ENCODE measurements at regions not wholly inside any gene's neighbourhood (a gene's known extent, or its start where the extent isn't known, plus 50 kb on each side); places are given as distances from the start of the nearest gene placed in this dataset.
"Not testable (repeated sequence)": the region's sequence is repeated elsewhere in the genome, so short reads cannot be mapped to it uniquely, and the experiment has no call there.

DNA sequence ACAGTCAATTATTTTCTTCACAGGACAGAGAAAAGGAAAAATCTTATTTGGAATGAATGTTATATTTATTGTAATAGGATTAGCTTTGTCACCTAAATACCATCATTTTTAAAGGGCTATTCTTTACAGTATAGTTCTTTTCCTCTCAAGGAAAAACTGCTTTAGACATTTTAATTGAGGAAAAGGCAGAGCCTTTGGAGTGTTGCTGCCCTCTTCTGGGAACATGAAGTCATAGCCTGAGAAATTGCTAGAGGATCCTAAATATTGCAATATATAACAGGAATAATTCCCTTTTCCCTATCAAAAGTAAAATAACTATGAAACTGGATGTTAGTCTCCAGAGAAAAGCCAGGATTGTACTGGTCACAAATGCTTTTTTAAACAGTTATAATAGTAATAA lies 81.8 kb upstream of the NOTCH2NLA start:
- H3K36me3 ChIP-seq (ENCODE audit: control insufficient read depth in 1 of 2, insufficient read depth in 2 of 2, low read length in 1 of 2); H3K9me3 ChIP-seq (ENCODE audit: control insufficient read depth, low read length); H3K4me3 ChIP-seq (ENCODE audit: low read length in 2 of 2); DNase-seq; H3K4me1 ChIP-seq (ENCODE audit: control insufficient read depth in 1 of 2, insufficient read depth in 2 of 2, low read length in 2 of 2); intact Hi-C loops (cut with DNase I); H3K27me3 ChIP-seq (ENCODE audit: control insufficient read depth in 1 of 2, insufficient read depth in 2 of 2, low read length in 1 of 2); H3K27ac ChIP-seq (ENCODE audit: low read depth in 1 of 2, low read length in 2 of 2): not testable (repeated sequence)
- peak; percentile 80 for ATAC-seq (ENCODE audit: low FRiP score)

DNA sequence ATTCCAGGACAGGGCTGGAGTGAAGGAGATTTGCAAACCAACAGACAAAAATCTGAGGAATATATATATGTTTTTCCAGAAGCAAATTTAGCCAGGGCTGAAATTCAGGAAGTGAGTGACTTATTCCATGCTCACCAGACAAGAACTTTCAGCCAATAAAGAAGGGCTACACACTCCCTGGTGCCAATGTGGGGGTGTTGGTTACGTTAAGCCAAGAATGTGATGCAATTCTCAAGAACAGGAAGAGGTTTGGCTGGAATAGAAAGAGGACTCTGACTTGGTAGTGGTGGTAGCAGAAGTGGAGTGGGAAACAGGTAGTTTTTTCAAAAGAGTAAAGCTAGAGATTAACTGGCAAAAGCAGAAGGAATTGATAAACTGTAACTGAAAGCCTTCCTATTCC lies 80.6 kb upstream of the NOTCH2NLA start:
- no CpG with 5 or more reads among the region's 1 CpG for WGBS, 2 donors
- H3K4me3 ChIP-seq (ENCODE audit: low read length in 2 of 2); intact Hi-C loops (cut with DNase I); H3K4me1 ChIP-seq (ENCODE audit: control insufficient read depth in 1 of 2, insufficient read depth in 2 of 2, low read length in 2 of 2); H3K27me3 ChIP-seq (ENCODE audit: control insufficient read depth in 1 of 2, insufficient read depth in 2 of 2, low read length in 1 of 2); H3K9me3 ChIP-seq (ENCODE audit: control insufficient read depth, low read length); H3K36me3 ChIP-seq (ENCODE audit: control insufficient read depth in 1 of 2, insufficient read depth in 2 of 2, low read length in 1 of 2); H3K27ac ChIP-seq (ENCODE audit: low read depth in 1 of 2, low read length in 2 of 2); DNase-seq: not testable (repeated sequence)
- peak; percentile 88 for ATAC-seq (ENCODE audit: low FRiP score)

DNA sequence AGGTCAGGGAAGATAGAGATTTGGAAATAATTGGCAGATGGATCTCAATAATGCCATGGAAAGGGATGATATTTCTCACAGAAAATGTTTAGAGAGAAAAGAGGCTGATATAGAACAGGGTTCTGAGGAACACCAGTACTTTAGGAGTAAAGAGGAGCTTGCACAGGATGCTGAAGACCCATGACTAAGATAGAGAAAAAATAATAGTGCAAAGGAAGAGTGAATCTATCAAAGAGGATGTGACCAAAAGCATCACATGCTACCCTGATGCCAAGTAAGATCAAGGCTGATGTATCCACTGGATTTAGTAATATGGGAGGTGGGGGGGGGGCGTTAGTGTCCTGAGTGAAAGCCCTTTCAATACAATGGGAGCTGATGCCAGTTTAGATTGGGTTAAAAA lies 80.1 kb upstream of the NOTCH2NLA start:
- no CpG with 5 or more reads among the region's 1 CpG for WGBS, 2 donors

DNA sequence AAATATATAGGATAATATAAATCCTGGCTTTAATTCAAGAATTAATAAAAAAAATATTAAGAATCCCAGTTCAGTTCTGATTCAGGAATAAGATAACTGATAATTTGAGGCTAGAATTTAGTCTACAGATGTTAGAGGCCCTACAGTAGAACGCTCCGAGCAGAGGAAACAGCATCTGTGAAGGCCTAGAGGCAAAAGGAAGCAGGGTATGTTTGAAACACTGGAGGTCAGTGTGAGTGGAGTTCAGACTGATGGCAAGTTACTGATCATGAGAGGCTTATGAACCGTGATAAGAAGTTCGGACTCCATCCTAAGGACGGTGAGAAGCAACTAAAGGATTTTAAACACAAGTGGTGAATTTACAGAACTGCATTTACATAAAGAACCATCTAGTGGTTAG lies 79.3 kb upstream of the NOTCH2NLA start:
- H3K36me3 ChIP-seq (ENCODE audit: control insufficient read depth in 1 of 2, insufficient read depth in 2 of 2, low read length in 1 of 2); H3K9me3 ChIP-seq (ENCODE audit: control insufficient read depth, low read length); DNase-seq; H3K4me3 ChIP-seq (ENCODE audit: low read length in 2 of 2); H3K27me3 ChIP-seq (ENCODE audit: control insufficient read depth in 1 of 2, insufficient read depth in 2 of 2, low read length in 1 of 2); H3K27ac ChIP-seq (ENCODE audit: low read depth in 1 of 2, low read length in 2 of 2); intact Hi-C loops (cut with DNase I); H3K4me1 ChIP-seq (ENCODE audit: control insufficient read depth in 1 of 2, insufficient read depth in 2 of 2, low read length in 2 of 2): not testable (repeated sequence)
- peak; percentile 65 for ATAC-seq (ENCODE audit: low FRiP score)
- 8 to 19% methylated on average over 3 of the region's 5 CpGs for WGBS, 2 donors

More for the DNA sequence above, 80.1 kb upstream of the NOTCH2NLA start:
- H3K4me3 ChIP-seq (ENCODE audit: low read length in 2 of 2); H3K9me3 ChIP-seq (ENCODE audit: control insufficient read depth, low read length); H3K4me1 ChIP-seq (ENCODE audit: control insufficient read depth in 1 of 2, insufficient read depth in 2 of 2, low read length in 2 of 2); intact Hi-C loops (cut with DNase I); DNase-seq; H3K27me3 ChIP-seq (ENCODE audit: control insufficient read depth in 1 of 2, insufficient read depth in 2 of 2, low read length in 1 of 2); ATAC-seq (ENCODE audit: low FRiP score); H3K36me3 ChIP-seq (ENCODE audit: control insufficient read depth in 1 of 2, insufficient read depth in 2 of 2, low read length in 1 of 2); H3K27ac ChIP-seq (ENCODE audit: low read depth in 1 of 2, low read length in 2 of 2): not testable (repeated sequence)

DNA sequence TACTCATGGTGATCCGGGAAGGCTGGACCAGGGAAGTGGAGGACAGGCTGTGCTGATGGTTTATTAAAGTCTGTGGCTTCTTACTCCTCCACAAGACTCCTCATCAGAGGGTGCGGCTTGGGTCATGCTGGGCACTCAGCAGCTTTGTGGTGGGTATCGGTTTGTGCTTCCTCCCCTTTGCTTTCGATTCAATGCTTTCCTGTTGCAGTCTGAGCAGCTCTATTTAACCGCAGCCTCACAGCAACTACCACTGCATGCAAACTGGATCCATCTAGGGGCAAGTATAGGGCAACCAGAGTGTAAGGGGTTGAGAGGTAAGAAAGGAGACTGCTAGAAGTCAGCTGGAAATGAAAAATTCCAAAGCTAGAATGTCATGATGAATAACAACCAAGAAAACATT lies 78.8 kb upstream of the NOTCH2NLA start:
- DNase-seq; H3K9me3 ChIP-seq (ENCODE audit: control insufficient read depth, low read length); H3K27ac ChIP-seq (ENCODE audit: low read depth in 1 of 2, low read length in 2 of 2); H3K4me1 ChIP-seq (ENCODE audit: control insufficient read depth in 1 of 2, insufficient read depth in 2 of 2, low read length in 2 of 2); H3K27me3 ChIP-seq (ENCODE audit: control insufficient read depth in 1 of 2, insufficient read depth in 2 of 2, low read length in 1 of 2); H3K36me3 ChIP-seq (ENCODE audit: control insufficient read depth in 1 of 2, insufficient read depth in 2 of 2, low read length in 1 of 2); intact Hi-C loops (cut with DNase I); H3K4me3 ChIP-seq (ENCODE audit: low read length in 2 of 2): not testable (repeated sequence)
- no CpG with 5 or more reads among the region's 5 CpGs for WGBS, 2 donors
- ATAC-seq (ENCODE audit: low FRiP score) = peak; percentile 44

DNA sequence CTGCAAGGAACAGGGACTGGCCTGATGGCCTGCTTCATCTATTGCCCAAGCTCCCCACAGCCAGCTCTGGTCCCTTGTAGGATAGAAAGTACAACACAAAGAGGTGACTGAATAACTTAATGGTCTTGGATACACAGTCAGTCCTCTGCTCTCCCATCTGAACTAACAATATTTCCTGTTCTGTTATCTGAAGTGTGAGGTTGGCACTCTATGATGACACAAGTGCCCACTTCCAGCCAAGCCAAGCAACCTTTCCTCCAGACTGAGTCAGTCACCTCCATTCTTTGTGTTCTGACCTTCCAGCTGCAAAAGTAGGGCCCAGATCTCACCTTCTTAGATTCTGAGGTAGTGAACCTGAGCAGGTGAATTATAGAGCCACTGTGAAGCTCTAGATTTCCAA lies 77.8 kb upstream of the NOTCH2NLA start:
- intact Hi-C loops (cut with DNase I); H3K27ac ChIP-seq (ENCODE audit: low read depth in 1 of 2, low read length in 2 of 2); DNase-seq; H3K27me3 ChIP-seq (ENCODE audit: control insufficient read depth in 1 of 2, insufficient read depth in 2 of 2, low read length in 1 of 2); ATAC-seq (ENCODE audit: low FRiP score); H3K4me1 ChIP-seq (ENCODE audit: control insufficient read depth in 1 of 2, insufficient read depth in 2 of 2, low read length in 2 of 2); H3K9me3 ChIP-seq (ENCODE audit: control insufficient read depth, low read length); H3K4me3 ChIP-seq (ENCODE audit: low read length in 2 of 2); H3K36me3 ChIP-seq (ENCODE audit: control insufficient read depth in 1 of 2, insufficient read depth in 2 of 2, low read length in 1 of 2): not testable (repeated sequence)

DNA sequence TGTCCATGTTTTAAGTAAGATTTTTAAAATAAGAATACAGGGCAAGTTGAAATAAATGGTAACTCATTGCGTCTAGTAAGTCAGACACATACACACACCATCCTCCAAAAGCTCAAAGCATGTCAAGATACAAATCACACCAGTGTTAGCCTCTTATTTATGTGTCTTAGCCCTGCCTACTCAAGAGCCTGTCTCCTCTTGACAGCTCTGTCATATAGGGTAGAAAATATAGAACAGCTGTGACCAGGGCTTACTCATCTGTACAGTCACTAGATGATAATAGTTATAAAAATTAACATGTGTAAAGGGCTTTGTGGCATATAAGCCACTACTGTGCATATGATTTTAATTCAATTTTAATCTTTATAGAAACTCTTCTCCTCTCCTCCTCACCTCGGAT lies 76.6 kb upstream of the NOTCH2NLA start:
- H3K27me3 ChIP-seq (ENCODE audit: control insufficient read depth in 1 of 2, insufficient read depth in 2 of 2, low read length in 1 of 2); H3K36me3 ChIP-seq (ENCODE audit: control insufficient read depth in 1 of 2, insufficient read depth in 2 of 2, low read length in 1 of 2); DNase-seq; intact Hi-C loops (cut with DNase I); H3K4me3 ChIP-seq (ENCODE audit: low read length in 2 of 2); H3K4me1 ChIP-seq (ENCODE audit: control insufficient read depth in 1 of 2, insufficient read depth in 2 of 2, low read length in 2 of 2); H3K27ac ChIP-seq (ENCODE audit: low read depth in 1 of 2, low read length in 2 of 2); ATAC-seq (ENCODE audit: low FRiP score); H3K9me3 ChIP-seq (ENCODE audit: control insufficient read depth, low read length): not testable (repeated sequence)
- no CpG with 5 or more reads among the region's 2 CpGs for WGBS, 2 donors

DNA sequence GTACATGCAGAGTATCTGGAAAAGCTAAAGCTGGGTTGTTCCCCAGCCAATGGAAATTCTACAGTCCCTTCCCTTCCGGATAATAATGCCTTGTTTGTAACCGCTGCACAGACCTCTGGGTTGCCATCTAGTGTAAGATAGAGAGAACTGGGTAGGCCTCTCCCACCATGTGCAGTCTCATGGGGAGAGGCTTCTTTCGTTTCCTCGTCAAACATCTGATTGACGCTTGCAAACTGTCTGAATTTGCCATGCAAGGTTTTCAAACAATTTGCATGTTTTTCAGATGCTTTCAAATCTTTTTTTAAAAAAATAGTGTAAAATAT lies 69.7 kb upstream of the NOTCH2NLA start:
- H3K36me3 ChIP-seq (ENCODE audit: control insufficient read depth in 1 of 2, insufficient read depth in 2 of 2, low read length in 1 of 2); H3K27ac ChIP-seq (ENCODE audit: low read depth in 1 of 2, low read length in 2 of 2); H3K4me1 ChIP-seq (ENCODE audit: control insufficient read depth in 1 of 2, insufficient read depth in 2 of 2, low read length in 2 of 2); H3K4me3 ChIP-seq (ENCODE audit: low read length in 2 of 2); DNase-seq; intact Hi-C loops (cut with DNase I); H3K27me3 ChIP-seq (ENCODE audit: control insufficient read depth in 1 of 2, insufficient read depth in 2 of 2, low read length in 1 of 2); H3K9me3 ChIP-seq (ENCODE audit: control insufficient read depth, low read length): not testable (repeated sequence)
- WGBS, 2 donors = no CpG with 5 or more reads among the region's 5 CpGs
- peak; percentile 96 for ATAC-seq (ENCODE audit: low FRiP score)

DNA sequence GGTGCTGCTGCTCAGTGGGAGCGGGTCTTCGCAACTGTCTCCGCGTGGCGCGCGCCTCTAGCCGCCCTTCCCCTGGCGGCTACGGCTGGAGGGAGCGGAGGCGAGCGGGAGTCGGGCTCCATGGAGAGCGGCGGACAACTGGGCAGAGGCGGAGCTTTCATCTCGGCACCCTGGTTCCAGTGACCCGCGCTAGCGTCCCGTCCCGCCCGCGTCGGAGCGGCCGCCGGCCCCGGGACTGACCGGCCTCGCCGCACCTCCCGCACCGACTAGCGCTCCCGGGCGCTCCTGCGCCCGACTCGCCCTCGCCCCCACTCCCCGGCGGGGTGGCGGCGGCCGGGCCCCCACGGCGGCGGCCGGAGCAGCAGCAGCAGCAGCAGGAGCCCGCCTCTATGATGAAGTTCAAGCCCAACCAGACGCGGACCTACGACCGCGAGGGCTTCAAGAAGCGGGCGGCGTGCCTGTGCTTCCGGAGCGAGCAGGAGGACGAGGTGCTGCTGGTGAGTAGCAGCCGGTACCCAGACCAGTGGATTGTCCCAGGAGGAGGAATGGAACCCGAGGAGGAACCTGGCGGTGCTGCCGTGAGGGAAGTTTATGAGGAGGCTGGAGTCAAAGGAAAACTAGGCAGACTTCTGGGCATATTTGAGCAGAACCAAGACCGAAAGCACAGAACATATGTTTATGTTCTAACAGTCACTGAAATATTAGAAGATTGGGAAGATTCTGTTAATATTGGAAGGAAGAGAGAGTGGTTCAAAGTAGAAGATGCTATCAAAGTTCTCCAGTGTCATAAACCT lies 69.2 kb upstream of the NOTCH2NLA start:
- H3K27ac ChIP-seq (ENCODE audit: low read depth in 1 of 2, low read length in 2 of 2); H3K27me3 ChIP-seq (ENCODE audit: control insufficient read depth in 1 of 2, insufficient read depth in 2 of 2, low read length in 1 of 2); H3K4me1 ChIP-seq (ENCODE audit: control insufficient read depth in 1 of 2, insufficient read depth in 2 of 2, low read length in 2 of 2); intact Hi-C loops (cut with DNase I); H3K9me3 ChIP-seq (ENCODE audit: control insufficient read depth, low read length); DNase-seq; H3K36me3 ChIP-seq (ENCODE audit: control insufficient read depth in 1 of 2, insufficient read depth in 2 of 2, low read length in 1 of 2); H3K4me3 ChIP-seq (ENCODE audit: low read length in 2 of 2): not testable (repeated sequence)
- no CpG with 5 or more reads among the region's 68 CpGs for WGBS, 2 donors
- ATAC-seq (ENCODE audit: low FRiP score) = peak; percentile 89
